ENCODE measurements at regions not wholly inside any gene's neighbourhood (a gene's known extent, or its start where the extent isn't known, plus 50 kb on each side); places are given as distances from the start of the nearest gene placed in this dataset.

DNA sequence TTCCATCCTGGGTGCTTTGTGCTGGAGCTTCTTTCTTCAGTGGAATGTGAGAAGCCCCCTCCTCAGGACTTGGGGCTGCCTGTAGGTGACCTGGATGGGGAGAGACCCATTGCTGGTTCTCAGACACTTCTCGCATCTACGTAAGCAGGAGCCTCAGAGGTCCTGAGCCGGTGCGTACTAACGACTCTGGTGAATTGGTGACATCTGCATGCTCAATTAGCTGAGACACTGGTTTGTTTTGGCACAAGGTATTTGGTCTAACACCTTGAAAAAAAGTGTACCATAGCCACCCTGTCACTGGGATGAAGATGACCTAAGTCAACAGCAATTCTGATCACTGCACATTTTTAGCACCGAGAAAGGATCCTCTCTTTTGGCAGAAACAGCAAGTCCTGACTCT lies 57.7 kb downstream of the LRRC30 start:
- Histone ChIP-seq H3K4me2 (no peak overlapping the region), H3K27ac (no peak overlapping the region), H3K27me3 (ENCODE audit: insufficient read depth, low read depth) (peaks cover 39% of the 10 kb centered on the region), H3K4me3 (no peak overlapping the region), H3F3A (ENCODE audit: insufficient read depth, low read depth) (no peaks in the 10 kb centered on the region), H2AFZ (no peak overlapping the region), H4K20me1 (ENCODE audit: insufficient read depth) (no peaks in the 10 kb centered on the region), H3K9me2 (ENCODE audit: insufficient read depth) (no peaks in the 10 kb centered on the region), H3K36me3 (ENCODE audit: low read depth) (no peaks in the 10 kb centered on the region), H3K4me1 (replicated peaks; ENCODE audit: insufficient read depth) (no peaks in the 10 kb centered on the region), H3K79me2 (ENCODE audit: low read depth) (no peaks in the 10 kb centered on the region), H3K9me3 (ENCODE audit: insufficient read depth, low read depth) (no peaks in the 10 kb centered on the region)
- no peak for DNase-seq
- POLR2A ChIA-PET (ENCODE audit: unreplicated experiment), result no interaction called here
- CTCF ChIA-PET, result no interaction called here
- intact Hi-C loops (cut with micrococcal nuclease; ENCODE audit: unreplicated experiment), result no loop called here
- TF ChIP-seq EZH2 (IDR thresholded peaks at IDR 0.05; ENCODE audit: low read depth) (no peak), CTCF (conservative IDR thresholded peaks at IDR 0.05) (no peak)
- no TSS peak for BruUV-seq (replicated peaks)

GRCh38 chr18:7290077-7290476 lies 59.2 kb downstream of the LRRC30 start:
- intact Hi-C loops (cut with micrococcal nuclease; ENCODE audit: unreplicated experiment), result no loop called here
- no TSS peak for BruUV-seq (replicated peaks)
- H3K4me2 ChIP-seq, result no peak overlapping the region
- H3K27ac ChIP-seq, result no peak overlapping the region
- no peaks in the 10 kb centered on the region for H3K36me3 ChIP-seq (ENCODE audit: low read depth)
- no peak overlapping the region for H3K4me3 ChIP-seq
- TF ChIP-seq EZH2 (IDR thresholded peaks at IDR 0.05; ENCODE audit: low read depth) (no peak), CTCF (conservative IDR thresholded peaks at IDR 0.05) (no peak)
- H3K9me3 ChIP-seq (ENCODE audit: insufficient read depth, low read depth), result peaks cover 2% of the 10 kb centered on the region; the same call in 1 of the 2 replicates
- no peak for DNase-seq
- no peaks in the 10 kb centered on the region for H3F3A ChIP-seq (ENCODE audit: insufficient read depth, low read depth)
- ChIA-PET POLR2A (ENCODE audit: unreplicated experiment) (no interaction called here), CTCF (no interaction called here)
- H3K9me2 ChIP-seq (ENCODE audit: insufficient read depth), result no peaks in the 10 kb centered on the region
- H3K27me3 ChIP-seq (ENCODE audit: insufficient read depth, low read depth), result peaks cover 36% of the 10 kb centered on the region
- H2AFZ ChIP-seq, result no peak overlapping the region
- no peaks in the 10 kb centered on the region for H3K4me1 ChIP-seq (replicated peaks; ENCODE audit: insufficient read depth)
- H4K20me1 ChIP-seq (ENCODE audit: insufficient read depth), result no peaks in the 10 kb centered on the region
- no peaks in the 10 kb centered on the region for H3K79me2 ChIP-seq (ENCODE audit: low read depth)

- Histone ChIP-seq H3K79me2 (ENCODE audit: low read depth) (no peaks in the 10 kb centered on the region), H3K4me3 (no peak overlapping the region), H3K9me3 (ENCODE audit: insufficient read depth, low read depth) (peaks cover 11% of the 10 kb centered on the region), H3K9me2 (ENCODE audit: insufficient read depth) (no peaks in the 10 kb centered on the region), H4K20me1 (ENCODE audit: insufficient read depth) (no peaks in the 10 kb centered on the region), H3K4me2 (no peak overlapping the region), H3K27me3 (ENCODE audit: insufficient read depth, low read depth) (peaks cover 33% of the 10 kb centered on the region), H2AFZ (no peak overlapping the region), H3K36me3 (ENCODE audit: low read depth) (no peaks in the 10 kb centered on the region), H3K4me1 (replicated peaks; ENCODE audit: insufficient read depth) (no peaks in the 10 kb centered on the region), H3F3A (ENCODE audit: insufficient read depth, low read depth) (no peaks in the 10 kb centered on the region), H3K27ac (no peak overlapping the region)
- DNase-seq, result no peak
- intact Hi-C loops (cut with micrococcal nuclease; ENCODE audit: unreplicated experiment), result no loop called here
- ChIA-PET POLR2A (ENCODE audit: unreplicated experiment) (no interaction called here), CTCF (no interaction called here)
- no TSS peak for BruUV-seq (replicated peaks)
- TF ChIP-seq CTCF (conservative IDR thresholded peaks at IDR 0.05) (no peak), EZH2 (IDR thresholded peaks at IDR 0.05; ENCODE audit: low read depth) (no peak)
These were observed 60.2 kb downstream of the LRRC30 start for GRCh38 chr18:7291046-7291445.

Measured in PC-9 (cell line).